Right lobe of liver (tissue), 4 donors: ENCODE measurements at regions not wholly inside any gene's neighbourhood (a gene's known extent, or its start where the extent isn't known, plus 50 kb on each side); places are given as distances from the start of the nearest gene placed in this dataset.

Experiments
- POLR2A ChIP-seq: fragments of 450-650 bp; IDR thresholded peaks from one replicate; pipeline ENCODE4 v1.6.1; 2017; ENCODE audit warnings: antibody characterized with exemption, mild to moderate bottlenecking
- TF ChIP-seq, protein P1 (sequence below), 4 donors: fragments of 200-600 bp in 3 of 4; fragments of 450-650 bp in 1 of 4; IDR thresholded peaks; one replicate each; pipeline versions ENCODE4 v1.5.1 to v1.8.0; 2016 to 2022; ENCODE audit warnings: antibody characterized with exemption in 4 of 4, mild to moderate bottlenecking in 2 of 4
- donor health status: DM: no; HTN: no; CAD: no.
- donor health status: DM: no; HTN: no; CAD: no.
- donor health status: DM: no; HTN: yes; CAD: no.

DNA sequence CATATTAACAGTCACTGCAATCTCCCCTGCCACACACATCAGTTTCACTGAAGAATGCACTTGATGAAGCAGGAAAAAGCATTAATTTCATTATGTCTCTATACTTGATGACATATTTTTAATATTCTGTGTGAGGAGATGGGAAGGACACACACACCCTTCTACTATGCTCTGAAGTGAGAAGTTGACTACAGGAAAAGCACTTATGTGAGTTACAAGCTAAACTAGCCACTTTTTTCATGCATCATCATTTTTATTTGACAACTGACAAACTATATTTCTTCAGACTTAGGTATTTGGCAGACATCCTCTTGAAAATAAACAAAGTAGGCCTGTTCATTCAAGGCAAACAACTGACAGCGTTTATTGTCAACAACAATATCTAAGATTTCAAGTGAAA is 150.4 kb upstream of the ID2 start:
- TF ChIP-seq, protein P1, sequence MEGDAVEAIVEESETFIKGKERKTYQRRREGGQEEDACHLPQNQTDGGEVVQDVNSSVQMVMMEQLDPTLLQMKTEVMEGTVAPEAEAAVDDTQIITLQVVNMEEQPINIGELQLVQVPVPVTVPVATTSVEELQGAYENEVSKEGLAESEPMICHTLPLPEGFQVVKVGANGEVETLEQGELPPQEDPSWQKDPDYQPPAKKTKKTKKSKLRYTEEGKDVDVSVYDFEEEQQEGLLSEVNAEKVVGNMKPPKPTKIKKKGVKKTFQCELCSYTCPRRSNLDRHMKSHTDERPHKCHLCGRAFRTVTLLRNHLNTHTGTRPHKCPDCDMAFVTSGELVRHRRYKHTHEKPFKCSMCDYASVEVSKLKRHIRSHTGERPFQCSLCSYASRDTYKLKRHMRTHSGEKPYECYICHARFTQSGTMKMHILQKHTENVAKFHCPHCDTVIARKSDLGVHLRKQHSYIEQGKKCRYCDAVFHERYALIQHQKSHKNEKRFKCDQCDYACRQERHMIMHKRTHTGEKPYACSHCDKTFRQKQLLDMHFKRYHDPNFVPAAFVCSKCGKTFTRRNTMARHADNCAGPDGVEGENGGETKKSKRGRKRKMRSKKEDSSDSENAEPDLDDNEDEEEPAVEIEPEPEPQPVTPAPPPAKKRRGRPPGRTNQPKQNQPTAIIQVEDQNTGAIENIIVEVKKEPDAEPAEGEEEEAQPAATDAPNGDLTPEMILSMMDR (IDR thresholded peaks at IDR 0.05), result no peak
- no peak for TF ChIP-seq POLR2A
